DMS153 (cell line): ENCODE measurements at regions not wholly inside any gene's neighbourhood (a gene's known extent, or its start where the extent isn't known, plus 50 kb on each side); places are given as distances from the start of the nearest gene placed in this dataset.

Experiments
- DNase-seq: peaks from one replicate; lab custom pipeline; 2025; lab: John Stamatoyannopoulos, UW

DNA sequence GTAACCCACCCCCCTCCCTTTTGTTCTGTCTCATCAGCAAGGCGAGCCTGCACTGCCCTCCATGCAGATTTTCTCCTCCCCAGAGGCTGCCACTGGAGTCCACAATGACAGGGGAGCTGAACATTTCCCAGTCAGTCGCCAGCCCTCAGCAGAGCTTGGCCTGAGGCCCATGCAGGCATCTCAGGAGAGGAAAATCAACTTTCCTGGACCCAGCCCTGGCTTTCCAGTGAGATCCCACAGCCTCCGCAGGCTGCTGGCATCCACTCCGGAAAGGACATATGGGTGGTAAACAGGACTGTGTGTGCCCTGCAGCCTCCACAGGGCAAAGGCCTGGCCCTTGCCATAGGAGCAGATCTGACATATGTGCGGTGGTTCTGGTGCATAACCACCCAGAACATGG, 253.8 kb downstream of the TNS1 start:
- DNase-seq, result no peak

DNA sequence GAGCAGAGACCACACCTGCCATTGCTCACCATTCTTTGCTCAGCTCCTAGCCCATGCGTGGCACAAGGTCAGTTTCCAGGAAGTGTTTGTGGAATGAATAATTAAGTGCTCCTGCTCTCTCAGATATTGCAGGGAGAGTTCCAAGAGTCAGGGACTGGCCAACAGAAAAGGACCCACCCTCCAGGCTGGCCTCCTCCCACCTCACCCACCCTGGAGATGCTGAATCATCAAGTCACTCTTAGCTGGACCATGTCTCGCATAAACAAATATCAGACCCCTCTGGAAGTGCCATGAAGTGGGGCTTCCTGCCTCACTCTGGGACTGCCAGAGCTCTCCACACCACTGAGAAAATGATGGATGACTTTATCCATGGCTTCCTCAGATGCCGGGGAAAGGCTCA, 256.0 kb downstream of the TNS1 start:
- DNase-seq, result no peak

GRCh38 chr2:217743966-217744761, 258.6 kb downstream of the TNS1 start:
- no peak for DNase-seq

DNA sequence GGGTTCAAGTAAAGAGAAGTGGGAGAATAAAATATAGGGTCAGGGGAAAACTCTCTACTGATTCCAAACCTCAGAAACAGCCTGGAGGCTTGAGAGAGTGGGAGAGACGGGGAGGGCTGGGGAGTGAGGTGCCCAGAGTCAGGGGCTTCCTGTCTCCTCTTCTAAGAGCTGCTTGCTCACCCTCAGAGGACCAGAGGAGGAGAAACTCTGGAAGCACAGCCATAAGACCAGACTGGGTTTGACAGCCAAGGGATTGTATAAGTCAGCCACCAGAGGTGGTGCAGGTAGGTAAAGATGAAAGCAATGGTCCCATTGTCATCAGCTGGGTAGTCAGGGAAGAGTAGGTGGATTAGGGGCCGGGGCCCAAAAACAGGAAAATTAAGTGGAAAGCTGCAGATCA, 259.4 kb downstream of the TNS1 start:
- DNase-seq, result no peak

DNA sequence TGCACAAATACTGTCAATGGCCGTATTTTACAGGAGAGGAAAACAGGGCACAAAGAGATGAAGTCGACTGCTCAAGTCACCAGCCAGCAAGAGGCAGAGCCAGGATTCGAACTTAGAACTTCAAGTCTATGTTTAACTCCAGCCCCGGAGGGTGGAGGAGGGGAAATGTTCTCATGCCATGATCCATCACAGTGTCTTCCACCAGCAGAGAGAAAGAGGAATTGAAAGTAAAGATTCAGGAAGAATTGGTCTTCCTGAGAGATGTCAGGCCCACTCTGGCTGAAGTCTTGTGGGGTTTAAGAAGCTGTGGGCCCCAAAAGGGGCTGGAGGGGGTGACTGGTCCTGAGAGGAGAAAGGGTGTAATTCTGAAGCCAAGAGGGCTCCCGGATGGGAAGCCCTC, 260.0 kb downstream of the TNS1 start:
- no peak for DNase-seq

DNA sequence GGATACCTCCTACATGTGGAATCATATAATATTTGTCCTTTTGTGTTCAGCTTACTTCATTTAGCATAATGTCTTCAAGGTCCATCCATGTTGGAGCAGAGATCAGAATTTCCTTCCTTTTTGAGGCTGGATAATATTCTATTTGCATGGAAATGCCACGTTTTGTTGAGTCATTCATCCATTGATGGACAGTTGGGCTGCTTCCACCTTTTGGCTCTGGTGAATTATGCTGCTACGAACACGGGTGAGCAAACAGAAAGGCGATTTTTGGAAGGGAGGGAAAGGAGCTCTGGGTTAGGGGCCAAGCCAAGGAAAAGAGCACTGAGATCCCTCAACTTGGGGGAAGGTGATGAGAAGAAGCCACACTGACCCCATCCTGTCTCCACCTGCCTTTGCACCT, 260.5 kb downstream of the TNS1 start:
- no peak for DNase-seq

GRCh38 chr2:217741381-217741955, 261.3 kb downstream of the TNS1 start:
- no peak for DNase-seq

DNA sequence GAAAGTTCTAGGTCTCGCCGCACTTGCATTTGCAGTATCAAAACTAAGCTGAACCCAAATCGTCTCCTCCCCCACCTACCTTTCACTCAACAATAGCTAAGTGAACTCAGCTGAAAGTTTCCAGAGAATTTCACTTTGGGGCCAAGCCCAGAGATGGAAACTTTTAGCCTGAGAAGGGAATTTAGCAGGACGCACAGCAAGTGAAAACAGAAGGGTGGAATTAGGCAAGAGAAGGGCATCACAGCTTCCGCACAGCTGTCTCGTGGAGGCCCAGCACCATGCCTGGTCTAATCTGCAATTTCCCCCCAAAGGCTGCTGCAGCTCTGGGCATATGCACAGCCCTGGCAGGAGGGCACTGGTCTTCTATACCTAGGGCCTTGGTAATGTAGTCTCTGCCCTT, 262.0 kb downstream of the TNS1 start:
- no peak for DNase-seq

GRCh38 chr2:217740178-217740577, 262.6 kb downstream of the TNS1 start:
- DNase-seq, result no peak

DNA sequence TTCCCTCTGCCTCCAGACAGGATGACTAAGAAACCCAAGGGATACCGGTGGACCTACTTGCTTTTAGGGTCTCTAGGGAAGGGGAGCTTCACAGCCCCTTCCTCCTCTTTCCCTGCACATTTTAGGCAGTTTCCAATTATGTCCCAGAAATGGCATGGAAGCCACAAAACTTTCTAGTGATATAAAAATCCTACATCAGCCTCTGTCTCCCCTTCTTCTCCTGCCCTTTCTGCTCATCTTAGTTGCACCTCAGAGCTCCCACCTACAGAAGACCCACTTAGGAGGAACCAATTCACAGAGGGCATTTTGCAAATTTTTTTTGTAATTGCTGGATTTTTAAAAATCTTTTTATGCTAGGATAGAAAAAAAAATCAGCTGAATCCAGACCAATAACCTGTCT, 263.1 kb downstream of the TNS1 start:
- DNase-seq, result no peak

DNA sequence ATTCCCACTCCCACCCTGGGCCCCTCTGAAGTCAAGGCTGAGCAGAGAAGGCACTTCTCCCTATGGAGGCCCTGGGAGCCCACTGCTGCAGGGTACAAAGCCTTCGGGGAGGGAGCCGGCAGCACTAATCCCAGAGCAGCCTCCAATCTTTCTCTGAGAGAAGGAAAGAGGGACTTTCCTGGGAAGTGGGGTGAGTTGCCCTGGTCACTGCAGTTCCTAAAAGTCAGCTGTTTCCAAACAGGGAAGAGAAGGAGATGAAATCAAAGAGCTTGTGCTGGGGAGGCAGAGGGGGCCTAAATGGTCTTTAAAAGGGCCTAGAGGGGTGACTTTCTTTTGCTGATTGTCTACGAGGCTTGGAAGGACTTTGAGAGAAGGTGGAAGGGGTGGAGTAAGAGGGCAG, 264.7 kb downstream of the TNS1 start:
- no peak for DNase-seq

GRCh38 chr2:217736776-217737550, 265.8 kb downstream of the TNS1 start:
- DNase-seq, result no peak

DNA sequence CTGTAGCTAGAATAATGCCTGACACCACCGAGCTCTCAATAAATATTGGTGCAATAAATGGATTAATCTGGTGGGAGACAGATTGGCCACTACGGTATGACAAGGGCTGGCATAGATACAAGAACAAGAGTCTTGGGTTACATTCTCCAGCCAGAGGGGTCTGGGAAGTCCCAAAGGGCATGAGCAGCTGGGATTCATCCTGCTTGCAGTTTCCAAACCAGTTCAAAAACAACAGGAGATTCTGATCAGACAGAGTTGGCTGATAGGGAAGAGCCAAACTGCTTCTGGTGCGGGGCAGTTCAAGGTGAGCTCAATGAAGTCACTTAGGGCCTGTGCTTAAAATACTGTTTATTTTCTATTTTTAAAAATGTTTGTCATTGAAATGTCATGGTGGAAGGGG, 266.9 kb downstream of the TNS1 start:
- no peak for DNase-seq

GRCh38 chr2:217735034-217735433, 267.8 kb downstream of the TNS1 start:
- no peak for DNase-seq

DNA sequence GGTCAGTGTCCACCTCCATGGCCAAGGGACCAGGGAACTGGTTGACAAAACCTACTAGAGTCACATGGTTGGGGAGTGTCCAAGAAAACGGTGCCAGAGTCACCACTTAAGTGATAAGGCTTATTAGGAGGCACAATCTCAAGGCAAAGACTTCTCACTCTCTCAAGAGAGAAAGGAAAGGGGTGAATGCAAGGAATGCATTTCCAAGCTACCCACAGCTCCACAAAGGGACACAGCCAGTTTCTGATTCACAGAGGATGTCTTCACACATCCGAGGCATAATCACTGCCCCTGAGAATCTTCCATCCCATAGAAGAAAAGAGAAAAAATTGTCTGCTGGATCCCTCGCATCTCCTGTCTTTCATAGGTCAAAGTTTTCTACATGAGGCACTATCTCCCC, 269.3 kb downstream of the TNS1 start:
- no peak for DNase-seq

DNA sequence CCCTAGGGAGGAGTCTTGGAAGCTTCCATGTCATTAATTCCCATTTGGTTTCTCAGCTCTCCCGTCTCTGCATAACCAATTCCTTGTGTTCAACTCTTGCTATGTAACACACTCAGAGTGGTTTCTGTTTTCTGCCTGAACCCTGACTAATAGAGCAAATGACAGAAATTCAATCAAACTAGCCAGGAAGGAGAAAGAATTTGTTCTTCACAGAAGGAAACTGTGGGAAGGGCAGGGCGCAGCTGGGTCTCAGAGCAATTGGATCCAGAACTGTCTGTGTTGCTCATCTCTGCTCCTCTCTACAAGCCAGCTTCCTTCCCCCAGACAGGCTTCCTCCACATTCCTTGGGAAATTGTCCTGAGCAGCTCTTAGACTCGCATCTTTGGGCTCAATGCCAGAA, 269.8 kb downstream of the TNS1 start:
- no peak for DNase-seq

- no peak for DNase-seq
Measured at GRCh38 chr2:217731805-217732204, 271.0 kb downstream of the TNS1 start.

GRCh38 chr2:217729421-217730053, 273.3 kb downstream of the TNS1 start:
- DNase-seq, result no peak

GRCh38 chr2:217727801-217728200, 275.0 kb downstream of the TNS1 start:
- DNase-seq, result no peak

- DNase-seq, result no peak
Measured at GRCh38 chr2:217725409-217725808, 277.4 kb downstream of the TNS1 start.

DNA sequence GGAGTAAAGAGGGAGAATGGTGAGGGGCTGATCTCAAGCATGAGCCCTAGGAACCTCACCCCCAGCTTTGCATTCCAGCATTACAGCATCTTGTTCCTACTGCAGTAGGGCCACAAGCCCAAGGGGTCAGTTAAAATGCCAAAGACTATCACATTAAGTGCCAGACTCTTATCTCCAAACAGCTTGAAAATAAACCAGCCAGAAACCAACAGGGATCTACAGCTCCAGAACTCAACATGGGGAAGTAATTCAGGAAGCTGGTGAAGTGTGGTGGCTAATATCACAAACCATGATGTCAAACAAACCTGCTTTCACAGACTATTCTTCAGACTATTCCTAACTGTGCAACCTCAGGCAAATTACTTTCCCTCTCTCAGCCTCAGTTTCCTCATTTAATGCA, 278.3 kb downstream of the TNS1 start:
- no peak for DNase-seq

DNA sequence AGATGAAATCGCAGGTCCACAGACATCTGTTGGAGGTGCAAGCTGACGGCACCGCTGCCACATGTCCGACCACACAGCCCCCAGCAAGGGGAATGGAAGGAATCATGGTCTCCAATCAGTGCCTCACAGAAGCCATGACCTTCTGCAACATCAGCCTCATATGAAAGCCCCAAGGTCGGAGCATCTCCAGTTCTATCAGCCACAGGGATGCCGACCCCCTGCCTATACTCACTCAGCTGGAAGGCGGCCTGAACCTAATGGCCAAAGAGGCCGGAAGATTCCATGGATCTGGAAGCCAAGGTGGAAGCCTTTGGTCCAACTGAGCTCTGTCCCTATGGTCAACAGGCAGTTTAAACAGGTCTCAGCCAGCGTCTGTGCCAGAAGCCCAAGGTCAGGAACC, 278.8 kb downstream of the TNS1 start:
- DNase-seq, result no peak
